Heart right ventricle (tissue), 16 donors: ENCODE measurements at regions not wholly inside any gene's neighbourhood (a gene's known extent, or its start where the extent isn't known, plus 50 kb on each side); places are given as distances from the start of the nearest gene placed in this dataset.

Experiments
- ATAC-seq, 8 donors: fragments of 200-7000 bp; cut with Tn5 transposase; one replicate each; pipeline ENCODE4 v1.9.1; 2020; ENCODE audit warnings: mild to moderate bottlenecking in 8 of 8, moderate library complexity in 8 of 8, moderate number of reproducible peaks in 1 of 8
- DNase-seq, 2 donors: peaks; one replicate each; pipeline ENCODE4 v3.0.0-alpha.2; 2020
- H3K27ac ChIP-seq, 10 donors: fragments of 200-600 bp; sonication (generic) in 2 of 10; one replicate each; pipeline versions ENCODE4 v1.5.0 to v1.8.0; 2020 to 2022; ENCODE audit warnings: mild to moderate bottlenecking in 3 of 10
- H3K27me3 ChIP-seq, 7 donors: fragments of 200-600 bp; one replicate each; pipeline ENCODE4 v1.8.0; 2021 to 2022; ENCODE audit warnings: mild to moderate bottlenecking in 2 of 7
- H3K36me3 ChIP-seq, 9 donors: fragments of 200-600 bp; sonication (generic) in 1 of 9; one replicate each; pipeline versions ENCODE4 v1.5.0 to v1.8.0; 2020 to 2022; ENCODE audit warnings: mild to moderate bottlenecking in 2 of 9
- H3K4me1 ChIP-seq, 9 donors: fragments of 200-600 bp; sonication (generic) in 1 of 9; one replicate each; pipeline versions ENCODE4 v1.5.0 to v1.8.0; 2020 to 2022; ENCODE audit warnings: mild to moderate bottlenecking in 4 of 9
- H3K4me3 ChIP-seq, 10 donors: fragments of 200-600 bp; sonication (generic) in 2 of 10; one replicate each; pipeline versions ENCODE4 v1.5.0 to v1.8.0; 2020 to 2022; ENCODE audit warnings: mild to moderate bottlenecking in 7 of 10, moderate library complexity in 2 of 10
- H3K9me3 ChIP-seq, 11 donors: fragments of 200-600 bp in 10 of 11; sonication (generic) in 2 of 11; one replicate each; pipeline versions ENCODE4 v1.5.0 to v1.8.0; 2013 to 2022; ENCODE audit warnings: mild to moderate bottlenecking in 2 of 11, control low read depth in 1 of 11, moderate library complexity in 1 of 11
- WGBS, 2 donors: extraction: QIAGEN DNeasy Blood & Tissue Kit; methylation state at CpG; one replicate each; pipeline ENCODE4 v1.1.7; 2013; ENCODE audit warnings: inconsistent platforms in 1 of 2; 5-methylcytosine and 5-hydroxymethylcytosine counted together
- intact Hi-C, 10 donors: fragments of 100-400 bp; cut with DNase I; formaldehyde crosslinking; loops; one replicate each; pipeline versions ENCODE4 v1.11.1 to v1.14.2; 2022
- TF ChIP-seq, protein P1 (sequence below), 9 donors: fragments of 200-600 bp; sonication (generic) in 2 of 9; IDR thresholded peaks; one replicate each; pipeline versions ENCODE4 v1.5.0 to v1.8.0; 2021 to 2022; ENCODE audit warnings: antibody characterized with exemption in 9 of 9, mild to moderate bottlenecking in 5 of 9, moderate library complexity in 1 of 9
- donor health status: Arrhythmogenic right ventricular cardiomyopathy.
- donor health status: ischemic (EF 13 %, LVEDD 7.1; RV severe dilation, severe dysfunction).
- donor health status: healthy with polysubstance abuse.
- donor health status: DM: no; HTN: yes; CAD: no.
- donor health status: DM: no; HTN: no; CAD: no.
- donor health status: ischemic (EF 25% LVEDD 6.9; RV normal size, moderate dysfunction).
- donor health status: ischemic (EF 25% LVEDD 5.7; RV mildly dilated, moderate dysfunction).
- donor health status: healthy.
- donor health status: DM: yes; HTN: yes; CAD: no.
- donor health status: Ischemic cardiomyopathy.
- donor health status: ischemic (EF 35%, LVEDD 5.7; RV mildly dilated, moderate dysfunction).
- donor health status: nonischemic (EF 11% LVEDD 7.7; RV severe dilation, severe dysfunction).
- donor health status: DM: yes; HTN: yes; CAD: no.
- donor health status: PGD.
- donor health status: ischemic (EF 29% LVEDD 5.4; RV normal size, mild dysfunction).
- donor health status: nonischemic (EF 23%, LVEDD 6.1; RV moderate dilation, normal function).

DNA sequence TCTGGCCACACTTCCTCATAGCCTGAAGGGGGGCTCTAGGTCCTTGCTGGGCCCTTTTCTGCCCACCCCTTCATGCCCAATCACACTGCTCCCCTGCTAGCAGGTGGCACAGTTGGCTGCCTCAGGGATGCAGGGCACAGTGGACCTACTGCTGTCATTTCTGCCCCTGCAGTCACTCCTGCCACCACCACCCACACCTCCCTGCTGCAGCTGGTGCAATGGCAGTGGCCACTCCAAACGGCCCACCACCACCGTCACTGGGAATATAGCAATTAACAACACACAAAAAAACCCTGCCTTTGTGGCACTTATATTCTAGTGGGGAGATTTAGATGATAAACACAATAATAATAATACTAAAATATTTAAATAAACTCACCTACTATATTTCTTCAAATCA, 162.4 kb upstream of the DUSP10 start:
- 94 to 98% methylated on average over 2 of the region's 2 CpGs for WGBS, 2 donors
- Histone ChIP-seq H3K36me3 (no peaks in the 10 kb centered on the region), H3K9me3 (no peaks in the 10 kb centered on the region), H3K27me3 (no peaks in the 10 kb centered on the region), H3K27ac (no peak overlapping the region), H3K4me3 (no peak overlapping the region), H3K4me1 (no peaks in the 10 kb centered on the region)
- TF ChIP-seq, protein P1, sequence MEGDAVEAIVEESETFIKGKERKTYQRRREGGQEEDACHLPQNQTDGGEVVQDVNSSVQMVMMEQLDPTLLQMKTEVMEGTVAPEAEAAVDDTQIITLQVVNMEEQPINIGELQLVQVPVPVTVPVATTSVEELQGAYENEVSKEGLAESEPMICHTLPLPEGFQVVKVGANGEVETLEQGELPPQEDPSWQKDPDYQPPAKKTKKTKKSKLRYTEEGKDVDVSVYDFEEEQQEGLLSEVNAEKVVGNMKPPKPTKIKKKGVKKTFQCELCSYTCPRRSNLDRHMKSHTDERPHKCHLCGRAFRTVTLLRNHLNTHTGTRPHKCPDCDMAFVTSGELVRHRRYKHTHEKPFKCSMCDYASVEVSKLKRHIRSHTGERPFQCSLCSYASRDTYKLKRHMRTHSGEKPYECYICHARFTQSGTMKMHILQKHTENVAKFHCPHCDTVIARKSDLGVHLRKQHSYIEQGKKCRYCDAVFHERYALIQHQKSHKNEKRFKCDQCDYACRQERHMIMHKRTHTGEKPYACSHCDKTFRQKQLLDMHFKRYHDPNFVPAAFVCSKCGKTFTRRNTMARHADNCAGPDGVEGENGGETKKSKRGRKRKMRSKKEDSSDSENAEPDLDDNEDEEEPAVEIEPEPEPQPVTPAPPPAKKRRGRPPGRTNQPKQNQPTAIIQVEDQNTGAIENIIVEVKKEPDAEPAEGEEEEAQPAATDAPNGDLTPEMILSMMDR (IDR thresholded peaks at IDR 0.05): no peak
- DNase-seq (no peak), ATAC-seq (peak in 1 of 8 donors; percentile 13)
- intact Hi-C loops: no loop called here

DNA sequence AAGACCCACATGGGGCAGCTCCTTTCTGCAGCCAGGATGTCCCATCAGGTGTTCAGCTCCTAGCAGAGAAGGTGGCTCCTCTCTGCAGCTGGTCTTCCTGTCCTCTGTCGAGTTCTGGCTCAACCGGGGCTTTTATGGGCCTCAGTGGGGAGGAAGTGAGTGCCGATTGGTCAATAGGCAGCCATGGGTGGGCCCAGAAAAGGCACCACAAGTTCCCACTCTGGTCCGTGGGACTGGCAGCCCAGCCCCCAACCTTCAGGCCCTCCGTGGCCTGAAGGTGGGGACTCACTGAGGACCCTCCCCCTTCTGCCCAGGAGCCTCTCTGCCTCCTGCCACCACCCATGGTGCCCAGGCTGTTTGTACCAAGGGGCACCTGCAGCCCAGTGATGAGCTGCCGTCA, 161.7 kb upstream of the DUSP10 start:
- Histone ChIP-seq H3K9me3 (no peaks in the 10 kb centered on the region), H3K36me3 (no peaks in the 10 kb centered on the region), H3K27ac (no peak overlapping the region), H3K4me3 (no peak overlapping the region), H3K4me1 (no peaks in the 10 kb centered on the region), H3K27me3 (no peaks in the 10 kb centered on the region)
- no peak for ATAC-seq
- WGBS, 2 donors: 85 to 91% methylated on average over 6 of the region's 6 CpGs
- no peak for DNase-seq
- TF ChIP-seq, protein P1 (IDR thresholded peaks at IDR 0.05): no peak
- intact Hi-C loops: no loop called here

DNA sequence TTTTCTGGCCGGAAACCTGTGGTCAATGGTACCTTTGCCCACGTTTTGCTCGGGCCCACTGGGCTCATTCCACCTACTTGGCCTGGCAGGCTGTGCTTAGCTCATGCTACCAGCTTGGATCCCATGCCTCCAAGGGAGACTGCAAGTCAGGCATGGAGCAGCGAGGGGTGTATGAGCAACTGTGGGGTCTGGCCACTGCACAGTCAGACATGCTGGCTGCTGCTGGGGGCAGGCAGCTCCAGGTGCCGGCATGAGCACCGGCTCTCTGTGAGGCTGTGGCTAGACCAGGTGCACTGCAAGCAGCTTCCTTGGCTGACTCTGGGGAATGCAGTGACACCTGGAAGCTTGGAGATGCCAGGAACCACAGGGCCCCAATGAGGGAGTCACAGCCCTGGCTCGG, 161.1 kb upstream of the DUSP10 start:
- ATAC-seq (peak in 1 of 8 donors; percentile 47), DNase-seq (no peak)
- no peaks in the 10 kb centered on the region for H3K27me3 ChIP-seq
- TF ChIP-seq, protein P1 (IDR thresholded peaks at IDR 0.05): no peak
- H3K27ac ChIP-seq: no peak overlapping the region
- no peaks in the 10 kb centered on the region for H3K9me3 ChIP-seq
- H3K4me3 ChIP-seq: no peak overlapping the region
- no peaks in the 10 kb centered on the region for H3K4me1 ChIP-seq
- no peaks in the 10 kb centered on the region for H3K36me3 ChIP-seq
- 91 to 98% methylated on average over 7 of the region's 7 CpGs for WGBS, 2 donors
- intact Hi-C loops: no loop called here

DNA sequence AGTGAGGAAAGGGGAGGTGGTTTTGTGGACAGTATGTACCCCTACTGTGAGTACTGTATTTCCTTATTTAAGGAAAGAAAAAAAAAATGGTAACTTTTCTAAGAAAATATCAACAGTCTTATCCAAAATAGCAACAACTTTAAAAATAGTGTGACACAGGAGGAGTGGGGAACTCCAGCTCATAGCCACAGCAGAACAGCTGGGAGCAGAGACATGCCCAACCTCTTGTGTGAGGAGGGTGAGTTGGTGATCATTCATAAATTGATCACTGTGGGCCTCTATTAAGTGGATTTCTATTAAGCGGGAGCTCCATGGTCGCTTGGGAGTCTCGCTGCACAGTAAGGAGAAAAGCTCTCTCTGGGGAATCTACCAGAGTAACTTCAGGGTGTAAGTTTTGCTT, 158.8 kb upstream of the DUSP10 start:
- no peak overlapping the region for H3K27ac ChIP-seq
- no peaks in the 10 kb centered on the region for H3K27me3 ChIP-seq
- DNase-seq: no peak
- intact Hi-C loops: no loop called here
- no peaks in the 10 kb centered on the region for H3K36me3 ChIP-seq
- 93 to 97% methylated on average over 3 of the region's 3 CpGs for WGBS, 2 donors
- no peaks in the 10 kb centered on the region for H3K4me1 ChIP-seq
- no peak for ATAC-seq
- TF ChIP-seq, protein P1 (IDR thresholded peaks at IDR 0.05): no peak
- no peak overlapping the region for H3K4me3 ChIP-seq
- no peaks in the 10 kb centered on the region for H3K9me3 ChIP-seq

DNA sequence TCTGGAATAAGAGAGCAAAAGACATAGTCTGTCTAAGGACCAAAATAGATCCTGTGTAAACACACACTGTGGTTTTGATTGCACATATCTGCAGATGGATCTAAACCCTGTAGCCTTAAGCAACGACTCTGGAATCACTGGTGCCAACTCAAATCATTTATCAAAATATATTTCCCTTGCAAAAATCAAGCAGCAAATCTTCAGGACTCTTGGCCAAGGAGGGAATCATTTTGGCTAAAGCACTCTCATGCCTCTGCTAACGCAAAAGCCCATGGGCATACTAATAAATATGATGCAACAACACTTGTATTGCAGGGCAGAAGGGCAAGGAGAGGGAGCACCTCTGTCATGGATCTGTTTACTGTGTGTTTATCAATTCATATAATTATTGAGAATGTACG, 155.4 kb upstream of the DUSP10 start:
- Histone ChIP-seq H3K4me3 (no peak overlapping the region), H3K36me3 (no peaks in the 10 kb centered on the region), H3K27me3 (no peaks in the 10 kb centered on the region), H3K9me3 (peaks cover 0 to 13% (median 0%) of the 10 kb centered on the region in 11 donors), H3K27ac (no peak overlapping the region), H3K4me1 (no peaks in the 10 kb centered on the region)
- ATAC-seq (no peak), DNase-seq (no peak)
- TF ChIP-seq, protein P1 (IDR thresholded peaks at IDR 0.05): no peak
- intact Hi-C loops: no loop called here
- 46 to 53% methylated on average over 3 of the region's 3 CpGs for WGBS, 2 donors
